Neuronal stem cell (in vitro differentiated cells): ENCODE measurements at regions not wholly inside any gene's neighbourhood (a gene's known extent, or its start where the extent isn't known, plus 50 kb on each side); places are given as distances from the start of the nearest gene placed in this dataset.

ENCODE experiments used
- DNase-seq: peaks from one replicate; pipeline ENCODE4 v3.0.0-alpha.2; 2013; ENCODE audit warnings: low spot score
- H2AFZ ChIP-seq: one replicate; pipeline ENCODE4 v1.6.1; 2013; ENCODE audit warnings: mild to moderate bottlenecking, low read length, inconsistent platforms
- H2AK5ac ChIP-seq: 2 replicates; pipeline ENCODE4 v1.6.1; 2013; ENCODE audit warnings: low read depth, mild to moderate bottlenecking, inconsistent platforms, low read length, moderate library complexity, mixed read lengths
- H2BK120ac ChIP-seq: 2 replicates; pipeline ENCODE4 v1.6.1; 2013; ENCODE audit warnings: low read depth, mild to moderate bottlenecking, inconsistent platforms, low read length, moderate library complexity, mixed read lengths
- H2BK12ac ChIP-seq: one replicate; pipeline ENCODE4 v1.6.1; 2013; ENCODE audit warnings: low read length, inconsistent platforms
- H2BK15ac ChIP-seq: 2 replicates; pipeline ENCODE4 v1.6.1; 2013; ENCODE audit warnings: mild to moderate bottlenecking, low read length, inconsistent platforms, mixed read lengths
- H2BK5ac ChIP-seq: one replicate; pipeline ENCODE4 v1.6.1; 2013; ENCODE audit warnings: inconsistent platforms, mild to moderate bottlenecking, low read length, moderate library complexity
- H3K14ac ChIP-seq: one replicate; pipeline ENCODE4 v1.6.1; 2013; ENCODE audit warnings: low read length, inconsistent platforms
- H3K18ac ChIP-seq: 2 replicates; pipeline ENCODE4 v1.6.1; 2013; ENCODE audit warnings: low read length, inconsistent platforms
- H3K23ac ChIP-seq: 2 replicates; pipeline ENCODE4 v1.6.1; 2013; ENCODE audit warnings: low read depth, mild to moderate bottlenecking, mixed read lengths, low read length, inconsistent platforms; ENCODE audit not compliant: poor library complexity
- H3K27ac ChIP-seq: replicated peaks from 3 replicates; pipeline ENCODE4 v1.5.1; 2013; ENCODE audit warnings: low read length, inconsistent platforms
- H3K27me3 ChIP-seq, 3 experiments: 2 replicates each; pipeline ENCODE4 v1.6.1; 2013; ENCODE audit warnings: low read length in 3 of 3, mild to moderate bottlenecking in 2 of 3, inconsistent platforms in 1 of 3, low read depth in 1 of 3, mixed read lengths in 1 of 3, moderate library complexity in 1 of 3; ENCODE audit not compliant: control insufficient read depth in 3 of 3, insufficient read depth in 3 of 3
- H3K36me3 ChIP-seq, 2 donors: replicated peaks in 1 of 2; 2 replicates each; pipeline ENCODE4 v1.6.1; 2013; ENCODE audit warnings: low read length in 2 of 2; ENCODE audit not compliant: control insufficient read depth in 2 of 2, insufficient read depth in 2 of 2
- H3K4ac ChIP-seq: 2 replicates; pipeline ENCODE4 v1.6.1; 2013; ENCODE audit warnings: inconsistent platforms, mild to moderate bottlenecking, low read length, moderate library complexity
- H3K4me1 ChIP-seq, 2 donors: 1 replicate in 1 of 2; 2 replicates in 1 of 2; pipeline ENCODE4 v1.6.1; 2013; ENCODE audit warnings: low read length in 2 of 2, low read depth in 1 of 2; ENCODE audit not compliant: control insufficient read depth in 2 of 2, insufficient read depth in 1 of 2
- H3K4me2 ChIP-seq: one replicate; pipeline ENCODE4 v1.6.1; 2013; ENCODE audit warnings: mild to moderate bottlenecking, low read length, inconsistent platforms; ENCODE audit not compliant: insufficient read depth, poor library complexity, severe bottlenecking
- H3K4me3 ChIP-seq, 2 donors: 2 replicates each; pipeline ENCODE4 v1.5.1; 2013; ENCODE audit warnings: low read length in 2 of 2, mild to moderate bottlenecking in 2 of 2, inconsistent platforms in 1 of 2, moderate library complexity in 1 of 2
- H3K79me1 ChIP-seq: one replicate; pipeline ENCODE4 v1.6.1; 2013; ENCODE audit warnings: low read depth, mild to moderate bottlenecking, inconsistent platforms, low read length, moderate library complexity
- H3K9ac ChIP-seq: one replicate; pipeline ENCODE4 v1.6.1; 2013; ENCODE audit warnings: mild to moderate bottlenecking, low read depth, low read length, inconsistent platforms; ENCODE audit not compliant: poor library complexity
- H3K9me3 ChIP-seq, 2 donors: replicated peaks in 1 of 2; 2 replicates each; pipeline versions ENCODE3 to v1.6.1; 2013; ENCODE audit warnings: low read length in 2 of 2, mild to moderate bottlenecking in 2 of 2, inconsistent platforms in 1 of 2, low read depth in 1 of 2, mixed read lengths in 1 of 2, moderate library complexity in 1 of 2; ENCODE audit not compliant: control insufficient read depth in 2 of 2, insufficient read depth in 1 of 2
- H4K8ac ChIP-seq: one replicate; pipeline ENCODE4 v1.6.1; 2013; ENCODE audit warnings: low read depth, mild to moderate bottlenecking, inconsistent platforms, low read length, moderate library complexity
- H4K91ac ChIP-seq: one replicate; pipeline ENCODE4 v1.6.1; 2013; ENCODE audit warnings: low read length, low read depth, mild to moderate bottlenecking, inconsistent platforms; ENCODE audit not compliant: poor library complexity
- WGBS, 2 donors: extraction: QIAGEN DNeasy Blood & Tissue Kit; methylation state at CpG; one replicate each; pipeline ENCODE4 v1.1.7; 2013; ENCODE audit warnings: missing lambda C conversion rate in 2 of 2, mixed read lengths in 1 of 2; ENCODE audit not compliant: insufficient read length in 2 of 2, insufficient replicate concordance in 1 of 2; ENCODE audit errors: extremely low coverage in 2 of 2; 5-methylcytosine and 5-hydroxymethylcytosine counted together

- WGBS, 2 donors = no CpG with 5 or more reads among the region's 1 CpG
- no peak overlapping the region for H3K4me3 ChIP-seq
Observed at GRCh38 chr10:108598320-108598695, 1325.0 kb downstream of the XPNPEP1 start.

GRCh38 chr10:108597657-108598319 lies 1325.5 kb downstream of the XPNPEP1 start:
- Histone ChIP-seq H3K14ac (no peak overlapping the region), H2AFZ (no peak overlapping the region), H2BK120ac (no peak overlapping the region), H3K79me1 (no peaks in the 10 kb centered on the region), H2BK5ac (no peak overlapping the region), H2AK5ac (no peak overlapping the region), H2BK15ac (no peak overlapping the region), H2BK12ac (no peak overlapping the region), H3K4me3 (no peak overlapping the region), H3K4me2 (no peak overlapping the region), H3K18ac (no peak overlapping the region), H3K23ac (no peak overlapping the region), H3K4me1 (peaks cover 6 to 24% of the 10 kb centered on the region in 2 donors), H3K9me3 (no peaks in the 10 kb centered on the region), H3K9ac (no peak overlapping the region), H4K8ac (no peak overlapping the region), H3K27ac (no peak overlapping the region), H3K27me3 (no peaks in the 10 kb centered on the region), H3K36me3 (no peaks in the 10 kb centered on the region), H4K91ac (no peak overlapping the region), H3K4ac (no peak overlapping the region)
- DNase-seq = no peak
- WGBS, 2 donors = no CpG with 5 or more reads among the region's 2 CpGs

More at GRCh38 chr10:108598320-108598695, 1325.0 kb downstream of the XPNPEP1 start:
- Histone ChIP-seq H2BK15ac (no peak overlapping the region), H3K4ac (no peak overlapping the region), H3K9me3 (no peaks in the 10 kb centered on the region), H4K91ac (no peak overlapping the region), H3K79me1 (no peaks in the 10 kb centered on the region), H3K27ac (no peak overlapping the region), H3K9ac (no peak overlapping the region), H2BK120ac (no peak overlapping the region), H3K4me1 (peaks cover 6 to 23% of the 10 kb centered on the region in 2 donors), H3K4me2 (no peak overlapping the region), H3K18ac (no peak overlapping the region), H4K8ac (no peak overlapping the region), H2AK5ac (no peak overlapping the region), H2BK12ac (no peak overlapping the region), H3K27me3 (no peaks in the 10 kb centered on the region), H2BK5ac (no peak overlapping the region), H2AFZ (no peak overlapping the region), H3K36me3 (no peaks in the 10 kb centered on the region), H3K14ac (no peak overlapping the region), H3K23ac (no peak overlapping the region)
- no peak for DNase-seq

GRCh38 chr10:108597031-108597430 lies 1326.3 kb downstream of the XPNPEP1 start:
- no peak overlapping the region for H3K23ac ChIP-seq
- no peak overlapping the region for H2AK5ac ChIP-seq
- H4K91ac ChIP-seq = no peak overlapping the region
- H2BK12ac ChIP-seq = no peak overlapping the region
- H3K9ac ChIP-seq = no peak overlapping the region
- no peak overlapping the region for H2BK120ac ChIP-seq
- H3K4me1 ChIP-seq = peaks cover 8 to 26% of the 10 kb centered on the region in 2 donors
- H3K4me2 ChIP-seq = no peak overlapping the region
- no peak overlapping the region for H2BK5ac ChIP-seq
- H3K14ac ChIP-seq = no peak overlapping the region
- no peak overlapping the region for H3K18ac ChIP-seq
- no peaks in the 10 kb centered on the region for H3K36me3 ChIP-seq
- H4K8ac ChIP-seq = no peak overlapping the region
- no peak overlapping the region for H3K4ac ChIP-seq
- no peak overlapping the region for H2AFZ ChIP-seq
- H3K9me3 ChIP-seq = no peaks in the 10 kb centered on the region
- H2BK15ac ChIP-seq = no peak overlapping the region
- H3K4me3 ChIP-seq = no peak overlapping the region
- DNase-seq = no peak
- no peak overlapping the region for H3K27ac ChIP-seq
- no peaks in the 10 kb centered on the region for H3K79me1 ChIP-seq
- no peaks in the 10 kb centered on the region for H3K27me3 ChIP-seq
- WGBS, 2 donors = no CpG with 5 or more reads among the region's 6 CpGs

- no peak overlapping the region for H2BK120ac ChIP-seq
- no peak overlapping the region for H3K9ac ChIP-seq
- H3K4ac ChIP-seq = no peak overlapping the region
- no peak overlapping the region for H2BK5ac ChIP-seq
- H3K18ac ChIP-seq = no peak overlapping the region
- no peak overlapping the region for H3K23ac ChIP-seq
- no peaks in the 10 kb centered on the region for H3K79me1 ChIP-seq
- peaks cover 4 to 19% of the 10 kb centered on the region in 2 donors for H3K4me1 ChIP-seq
- H3K36me3 ChIP-seq = no peaks in the 10 kb centered on the region
- no peak overlapping the region for H3K4me3 ChIP-seq
- peaks cover 0 to 21% (median 0%) of the 10 kb centered on the region in 3 experiments for H3K27me3 ChIP-seq
- no peak overlapping the region for H2AK5ac ChIP-seq
- no CpG with 5 or more reads among the region's 1 CpG for WGBS, 2 donors
- H3K27ac ChIP-seq = no peak overlapping the region
- DNase-seq = no peak
- H2AFZ ChIP-seq = no peak overlapping the region
- no peaks in the 10 kb centered on the region for H3K9me3 ChIP-seq
- no peak overlapping the region for H3K4me2 ChIP-seq
- no peak overlapping the region for H2BK15ac ChIP-seq
- no peak overlapping the region for H4K8ac ChIP-seq
- no peak overlapping the region for H3K14ac ChIP-seq
- no peak overlapping the region for H4K91ac ChIP-seq
- no peak overlapping the region for H2BK12ac ChIP-seq
Observed at GRCh38 chr10:108592956-108593355, 1330.4 kb downstream of the XPNPEP1 start.
